ENCODE measurements at regions not wholly inside any gene's neighbourhood (a gene's known extent, or its start where the extent isn't known, plus 50 kb on each side); places are given as distances from the start of the nearest gene placed in this dataset.

- no peak for TF ChIP-seq POLR2A (IDR thresholded peaks at IDR 0.05)
- TF ChIP-seq, protein P1, sequence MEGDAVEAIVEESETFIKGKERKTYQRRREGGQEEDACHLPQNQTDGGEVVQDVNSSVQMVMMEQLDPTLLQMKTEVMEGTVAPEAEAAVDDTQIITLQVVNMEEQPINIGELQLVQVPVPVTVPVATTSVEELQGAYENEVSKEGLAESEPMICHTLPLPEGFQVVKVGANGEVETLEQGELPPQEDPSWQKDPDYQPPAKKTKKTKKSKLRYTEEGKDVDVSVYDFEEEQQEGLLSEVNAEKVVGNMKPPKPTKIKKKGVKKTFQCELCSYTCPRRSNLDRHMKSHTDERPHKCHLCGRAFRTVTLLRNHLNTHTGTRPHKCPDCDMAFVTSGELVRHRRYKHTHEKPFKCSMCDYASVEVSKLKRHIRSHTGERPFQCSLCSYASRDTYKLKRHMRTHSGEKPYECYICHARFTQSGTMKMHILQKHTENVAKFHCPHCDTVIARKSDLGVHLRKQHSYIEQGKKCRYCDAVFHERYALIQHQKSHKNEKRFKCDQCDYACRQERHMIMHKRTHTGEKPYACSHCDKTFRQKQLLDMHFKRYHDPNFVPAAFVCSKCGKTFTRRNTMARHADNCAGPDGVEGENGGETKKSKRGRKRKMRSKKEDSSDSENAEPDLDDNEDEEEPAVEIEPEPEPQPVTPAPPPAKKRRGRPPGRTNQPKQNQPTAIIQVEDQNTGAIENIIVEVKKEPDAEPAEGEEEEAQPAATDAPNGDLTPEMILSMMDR (IDR thresholded peaks at IDR 0.05): no peak
These were observed 406.0 kb upstream of the DMAC1 start for GRCh38 chr9:8205576-8205975.
